GM12874 (cell line): ENCODE measurements at regions not wholly inside any gene's neighbourhood (a gene's known extent, or its start where the extent isn't known, plus 50 kb on each side); places are given as distances from the start of the nearest gene placed in this dataset.

Source experiments
- CTCF ChIP-seq: IDR thresholded peaks from 2 replicates; pipeline ENCODE4 v1.5.1; 2011; ENCODE audit warnings: low read depth, mild to moderate bottlenecking, control low read depth, low read length, moderate library complexity; ENCODE audit not compliant: insufficient read depth

GRCh38 chr10:9018195-9019173 lies 964.0 kb downstream of the GATA3 start:
- no peak for TF ChIP-seq CTCF

- no peak for TF ChIP-seq CTCF
Observed at GRCh38 chr10:9023206-9023605, 968.7 kb downstream of the GATA3 start.

- no peak for TF ChIP-seq CTCF
Observed at GRCh38 chr10:9024210-9024609, 969.7 kb downstream of the GATA3 start.

- no peak for TF ChIP-seq CTCF
Observed at GRCh38 chr10:9028231-9028630, 973.7 kb downstream of the GATA3 start.

GRCh38 chr10:9035355-9035754 lies 980.9 kb downstream of the GATA3 start:
- TF ChIP-seq CTCF = no peak

GRCh38 chr10:9036711-9037204 lies 982.3 kb downstream of the GATA3 start:
- no peak for TF ChIP-seq CTCF

GRCh38 chr10:9038146-9038714 lies 983.7 kb downstream of the GATA3 start:
- no peak for TF ChIP-seq CTCF
